ENCODE measurements at regions not wholly inside any gene's neighbourhood (a gene's known extent, or its start where the extent isn't known, plus 50 kb on each side); places are given as distances from the start of the nearest gene placed in this dataset.

DNA sequence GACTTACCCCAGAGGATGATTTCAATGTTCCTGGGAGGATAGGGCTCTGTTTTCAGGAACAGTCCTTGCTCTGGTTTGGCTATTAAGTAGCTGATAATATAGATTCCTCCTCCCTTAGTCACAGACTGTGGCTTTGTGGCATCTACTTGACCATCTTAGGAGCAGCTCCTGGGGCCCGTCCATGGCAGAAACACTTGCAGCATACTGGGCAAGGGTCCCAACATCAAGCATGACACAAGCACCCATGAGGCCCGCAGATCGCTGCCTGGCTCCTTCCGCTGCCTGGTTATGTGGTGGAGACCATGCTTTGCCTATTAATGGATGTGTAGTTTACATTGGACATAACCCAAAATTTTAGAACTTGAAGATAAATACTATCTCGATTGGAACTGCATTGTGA lies 170.1 kb downstream of the ICE1 start:
- DNase-seq (ENCODE audit: low spot score), result no peak
- no peak overlapping the region for H3K27ac ChIP-seq
- no peaks in the 10 kb centered on the region for H3K36me3 ChIP-seq
- H3K4me1 ChIP-seq, result no peaks in the 10 kb centered on the region
- H3K9me3 ChIP-seq, result no peaks in the 10 kb centered on the region
- TF ChIP-seq, protein P1, sequence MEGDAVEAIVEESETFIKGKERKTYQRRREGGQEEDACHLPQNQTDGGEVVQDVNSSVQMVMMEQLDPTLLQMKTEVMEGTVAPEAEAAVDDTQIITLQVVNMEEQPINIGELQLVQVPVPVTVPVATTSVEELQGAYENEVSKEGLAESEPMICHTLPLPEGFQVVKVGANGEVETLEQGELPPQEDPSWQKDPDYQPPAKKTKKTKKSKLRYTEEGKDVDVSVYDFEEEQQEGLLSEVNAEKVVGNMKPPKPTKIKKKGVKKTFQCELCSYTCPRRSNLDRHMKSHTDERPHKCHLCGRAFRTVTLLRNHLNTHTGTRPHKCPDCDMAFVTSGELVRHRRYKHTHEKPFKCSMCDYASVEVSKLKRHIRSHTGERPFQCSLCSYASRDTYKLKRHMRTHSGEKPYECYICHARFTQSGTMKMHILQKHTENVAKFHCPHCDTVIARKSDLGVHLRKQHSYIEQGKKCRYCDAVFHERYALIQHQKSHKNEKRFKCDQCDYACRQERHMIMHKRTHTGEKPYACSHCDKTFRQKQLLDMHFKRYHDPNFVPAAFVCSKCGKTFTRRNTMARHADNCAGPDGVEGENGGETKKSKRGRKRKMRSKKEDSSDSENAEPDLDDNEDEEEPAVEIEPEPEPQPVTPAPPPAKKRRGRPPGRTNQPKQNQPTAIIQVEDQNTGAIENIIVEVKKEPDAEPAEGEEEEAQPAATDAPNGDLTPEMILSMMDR (IDR thresholded peaks at IDR 0.05), result no peak
- H3K27me3 ChIP-seq, result no peaks in the 10 kb centered on the region
- H3K4me3 ChIP-seq, result no peak overlapping the region

DNA sequence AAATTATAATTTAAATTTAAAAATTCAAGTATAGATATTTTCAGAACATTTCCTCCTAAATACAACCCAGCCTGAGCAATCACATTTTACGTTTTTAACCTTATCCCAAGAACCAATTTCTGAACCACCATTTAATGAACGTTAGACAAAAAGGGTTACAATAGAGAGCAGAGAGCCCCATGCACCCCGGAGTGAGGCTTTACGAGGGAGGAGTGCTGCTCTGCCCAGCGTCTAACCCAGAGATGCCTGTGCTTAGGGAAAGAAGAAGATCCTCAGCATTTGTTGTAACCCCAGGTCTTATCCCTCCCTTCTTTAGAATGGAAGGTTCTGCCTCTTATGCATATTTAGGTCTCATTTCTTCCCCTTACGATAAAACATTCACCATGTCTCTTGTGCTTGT lies 169.1 kb downstream of the ICE1 start:
- H3K27me3 ChIP-seq, result no peaks in the 10 kb centered on the region
- TF ChIP-seq, protein P1 (IDR thresholded peaks at IDR 0.05), result no peak
- no peaks in the 10 kb centered on the region for H3K9me3 ChIP-seq
- no peaks in the 10 kb centered on the region for H3K4me1 ChIP-seq
- H3K36me3 ChIP-seq, result no peaks in the 10 kb centered on the region
- DNase-seq (ENCODE audit: low spot score), result no peak
- H3K4me3 ChIP-seq, result no peak overlapping the region
- H3K27ac ChIP-seq, result no peak overlapping the region

DNA sequence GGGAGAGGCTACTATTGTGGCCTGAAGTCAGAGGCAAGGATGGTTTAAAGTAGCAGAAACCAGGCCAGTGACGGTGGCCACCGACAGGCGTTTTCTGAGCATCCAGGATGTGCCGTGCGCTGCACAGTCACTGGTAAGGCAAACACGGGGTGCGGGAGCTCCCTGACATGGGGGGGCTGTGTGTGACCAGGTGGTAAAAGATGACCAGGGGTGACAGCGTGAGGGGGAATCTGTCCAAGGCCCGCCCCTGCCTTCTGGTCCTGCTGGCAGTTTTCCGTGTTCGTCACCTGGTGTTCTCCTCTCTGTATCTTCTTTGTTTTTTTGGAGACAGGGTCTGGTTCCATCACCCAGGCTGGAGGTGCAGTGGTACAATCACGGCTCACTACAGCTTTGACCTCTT lies 167.4 kb downstream of the ICE1 start:
- Histone ChIP-seq H3K27ac (no peak overlapping the region), H3K27me3 (no peaks in the 10 kb centered on the region), H3K36me3 (no peaks in the 10 kb centered on the region), H3K9me3 (no peaks in the 10 kb centered on the region), H3K4me3 (no peak overlapping the region), H3K4me1 (no peaks in the 10 kb centered on the region)
- DNase-seq (ENCODE audit: low spot score), result no peak
- TF ChIP-seq, protein P1 (IDR thresholded peaks at IDR 0.05), result no peak

DNA sequence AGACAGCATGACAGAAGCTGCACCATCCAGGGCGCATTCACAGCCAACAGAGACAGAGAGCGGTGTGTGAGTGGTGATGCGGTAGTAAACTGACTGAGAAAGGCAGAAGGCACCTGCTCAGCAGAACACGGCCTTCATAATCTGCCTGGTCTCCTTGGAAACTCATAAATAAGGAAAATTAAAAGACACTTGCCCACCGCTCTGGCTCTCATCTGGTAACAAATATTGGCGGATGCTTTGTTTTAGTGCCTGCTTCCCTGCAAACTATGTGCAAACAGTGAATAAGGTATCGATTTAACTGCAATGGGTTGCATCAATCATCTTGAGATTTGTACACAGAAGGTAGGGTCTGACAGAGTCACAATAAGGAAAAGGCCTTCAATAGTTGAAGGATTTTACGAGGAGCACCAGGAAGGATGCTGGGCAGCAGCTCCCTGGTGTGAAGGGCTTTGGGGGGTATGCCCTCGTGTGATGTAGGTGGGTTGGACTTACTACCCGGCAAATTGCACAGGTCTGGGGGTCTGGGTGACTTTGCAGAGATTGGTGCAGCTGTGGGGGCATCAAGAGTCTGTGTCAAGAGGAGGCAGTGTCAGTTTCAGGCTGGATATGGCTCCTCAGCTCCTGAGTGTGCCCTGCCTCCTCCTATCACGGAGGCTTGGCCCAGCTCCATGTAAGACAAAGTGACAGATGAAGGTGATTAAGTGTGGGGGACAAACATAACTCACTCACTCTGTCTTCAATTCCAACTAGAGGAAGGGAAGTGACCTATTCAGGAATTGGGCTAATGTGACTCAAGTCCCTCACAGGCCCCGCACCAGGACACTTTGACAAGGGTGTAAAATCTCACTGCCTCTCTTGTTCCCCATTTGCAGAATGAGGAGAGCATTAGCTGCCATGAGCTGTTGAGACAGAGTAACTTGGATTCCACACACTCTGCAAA lies 166.7 kb downstream of the ICE1 start:
- no peak overlapping the region for H3K4me3 ChIP-seq
- no peak overlapping the region for H3K27ac ChIP-seq
- H3K4me1 ChIP-seq, result no peaks in the 10 kb centered on the region
- H3K27me3 ChIP-seq, result no peaks in the 10 kb centered on the region
- TF ChIP-seq, protein P1 (IDR thresholded peaks at IDR 0.05), result no peak
- H3K36me3 ChIP-seq, result no peaks in the 10 kb centered on the region
- DNase-seq (ENCODE audit: low spot score), result no peak
- no peaks in the 10 kb centered on the region for H3K9me3 ChIP-seq

DNA sequence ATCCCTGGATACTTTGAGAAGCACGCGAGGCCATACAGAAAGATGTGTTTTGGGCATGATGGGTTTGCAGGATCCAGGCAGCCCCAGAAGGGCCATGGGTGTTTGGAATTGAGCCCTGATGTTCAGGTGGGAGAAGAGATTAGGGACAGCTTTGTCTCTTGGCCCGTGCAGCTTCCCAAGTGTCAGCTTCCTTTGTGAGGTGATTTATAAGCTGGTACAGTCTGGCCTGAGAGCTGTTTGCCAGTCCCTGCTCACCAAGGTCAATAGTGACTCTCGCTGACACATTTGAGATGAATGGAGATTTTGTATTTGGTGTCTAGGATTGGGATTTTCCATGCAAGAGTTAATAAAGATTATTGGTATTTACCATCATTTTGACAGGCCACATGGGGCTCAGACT lies 165.9 kb downstream of the ICE1 start:
- DNase-seq (ENCODE audit: low spot score), result no peak
- Histone ChIP-seq H3K4me3 (no peak overlapping the region), H3K9me3 (no peaks in the 10 kb centered on the region), H3K36me3 (no peaks in the 10 kb centered on the region), H3K4me1 (no peaks in the 10 kb centered on the region), H3K27me3 (no peaks in the 10 kb centered on the region), H3K27ac (no peak overlapping the region)
- TF ChIP-seq, protein P1 (IDR thresholded peaks at IDR 0.05), result no peak

Data from right atrium auricular region (tissue), 2 donors.